Fibroblast of pulmonary artery (primary cell): ENCODE measurements at regions not wholly inside any gene's neighbourhood (a gene's known extent, or its start where the extent isn't known, plus 50 kb on each side); places are given as distances from the start of the nearest gene placed in this dataset.

Experiments used
- DNase-seq: peaks from one replicate; pipeline ENCODE4 v3.0.0-alpha.2; 2010; ENCODE audit warnings: low read depth
- H3K4me3 ChIP-seq: replicated peaks from 2 replicates; pipeline ENCODE4 v1.5.1; 2011; ENCODE audit warnings: low read depth, mild to moderate bottlenecking, control low read depth, low read length, moderate library complexity
- TF ChIP-seq, protein P1 (sequence below): IDR thresholded peaks from 2 replicates; pipeline ENCODE4 v1.5.1; 2011; ENCODE audit warnings: mild to moderate bottlenecking, control low read depth, low read length, inconsistent platforms; ENCODE audit errors: missing control alignments

GRCh38 chr4:189313861-189314513 is 626.7 kb upstream of the FRG1 start:
- TF ChIP-seq, protein P1, sequence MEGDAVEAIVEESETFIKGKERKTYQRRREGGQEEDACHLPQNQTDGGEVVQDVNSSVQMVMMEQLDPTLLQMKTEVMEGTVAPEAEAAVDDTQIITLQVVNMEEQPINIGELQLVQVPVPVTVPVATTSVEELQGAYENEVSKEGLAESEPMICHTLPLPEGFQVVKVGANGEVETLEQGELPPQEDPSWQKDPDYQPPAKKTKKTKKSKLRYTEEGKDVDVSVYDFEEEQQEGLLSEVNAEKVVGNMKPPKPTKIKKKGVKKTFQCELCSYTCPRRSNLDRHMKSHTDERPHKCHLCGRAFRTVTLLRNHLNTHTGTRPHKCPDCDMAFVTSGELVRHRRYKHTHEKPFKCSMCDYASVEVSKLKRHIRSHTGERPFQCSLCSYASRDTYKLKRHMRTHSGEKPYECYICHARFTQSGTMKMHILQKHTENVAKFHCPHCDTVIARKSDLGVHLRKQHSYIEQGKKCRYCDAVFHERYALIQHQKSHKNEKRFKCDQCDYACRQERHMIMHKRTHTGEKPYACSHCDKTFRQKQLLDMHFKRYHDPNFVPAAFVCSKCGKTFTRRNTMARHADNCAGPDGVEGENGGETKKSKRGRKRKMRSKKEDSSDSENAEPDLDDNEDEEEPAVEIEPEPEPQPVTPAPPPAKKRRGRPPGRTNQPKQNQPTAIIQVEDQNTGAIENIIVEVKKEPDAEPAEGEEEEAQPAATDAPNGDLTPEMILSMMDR = no peak
- H3K4me3 ChIP-seq = no peak overlapping the region
- DNase-seq = no peak

DNA sequence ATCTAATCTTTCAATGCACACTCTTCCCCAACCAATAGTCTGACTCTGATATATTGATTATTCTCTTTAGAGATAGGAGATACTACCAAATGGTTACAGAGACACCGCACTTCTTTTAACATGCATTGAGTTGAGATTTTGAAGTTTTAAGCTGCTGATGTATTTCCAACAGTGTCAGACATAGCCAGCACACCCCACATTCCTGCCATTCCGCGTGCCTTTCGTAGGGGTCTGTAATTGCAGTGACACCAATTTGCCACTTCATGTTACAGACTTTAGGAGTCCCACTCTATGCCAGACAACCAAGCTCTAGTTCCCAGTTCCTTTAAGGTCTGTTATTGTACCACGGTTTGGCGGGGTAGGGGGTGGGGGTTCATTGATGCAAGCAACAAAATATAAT is 618.2 kb upstream of the FRG1 start:
- no peak for DNase-seq
- TF ChIP-seq, protein P1 = no peak
- no peak overlapping the region for H3K4me3 ChIP-seq

DNA sequence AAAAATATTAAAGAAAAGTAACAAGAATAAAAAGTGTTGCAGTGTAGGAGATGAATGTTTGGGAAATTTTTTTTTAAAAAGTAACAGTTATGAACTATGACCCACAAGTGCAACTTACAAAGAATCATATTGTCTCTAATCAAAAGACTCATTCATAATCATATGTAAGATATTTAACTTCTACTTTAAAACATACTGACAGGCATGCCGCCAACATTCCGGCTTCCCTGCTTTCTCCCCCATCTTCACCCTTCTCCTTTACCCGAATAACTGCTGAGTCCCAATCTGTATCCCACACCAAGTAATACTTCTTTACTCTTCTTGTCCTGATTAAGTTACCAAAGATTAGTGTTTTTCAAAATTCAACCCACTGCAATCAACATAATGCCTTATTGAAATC is 598.8 kb upstream of the FRG1 start:
- DNase-seq = no peak
- TF ChIP-seq, protein P1 = no peak
- no peak overlapping the region for H3K4me3 ChIP-seq

GRCh38 chr4:189355590-189355989 is 585.1 kb upstream of the FRG1 start:
- TF ChIP-seq, protein P1 = no peak
- no peak overlapping the region for H3K4me3 ChIP-seq
- DNase-seq = no peak

GRCh38 chr4:189362364-189362763 is 578.3 kb upstream of the FRG1 start:
- H3K4me3 ChIP-seq = no peak overlapping the region
- no peak for DNase-seq
- TF ChIP-seq, protein P1 = no peak

GRCh38 chr4:189364032-189364449 is 576.6 kb upstream of the FRG1 start:
- no peak for DNase-seq
- H3K4me3 ChIP-seq = no peak overlapping the region
- TF ChIP-seq, protein P1 = no peak

GRCh38 chr4:189365451-189365850 is 575.2 kb upstream of the FRG1 start:
- no peak for DNase-seq
- no peak overlapping the region for H3K4me3 ChIP-seq
- TF ChIP-seq, protein P1 = no peak
